HG03432 (cell line): ENCODE measurements at regions not wholly inside any gene's neighbourhood (a gene's known extent, or its start where the extent isn't known, plus 50 kb on each side); places are given as distances from the start of the nearest gene placed in this dataset.

Experiments used
- ATAC-seq: cut with Tn5 transposase; IDR thresholded peaks from one replicate; pipeline ENCODE4 v1.9.1; 2021; ENCODE audit warnings: mild to moderate bottlenecking, moderate library complexity; ENCODE audit not compliant: unreplicated experiment

DNA sequence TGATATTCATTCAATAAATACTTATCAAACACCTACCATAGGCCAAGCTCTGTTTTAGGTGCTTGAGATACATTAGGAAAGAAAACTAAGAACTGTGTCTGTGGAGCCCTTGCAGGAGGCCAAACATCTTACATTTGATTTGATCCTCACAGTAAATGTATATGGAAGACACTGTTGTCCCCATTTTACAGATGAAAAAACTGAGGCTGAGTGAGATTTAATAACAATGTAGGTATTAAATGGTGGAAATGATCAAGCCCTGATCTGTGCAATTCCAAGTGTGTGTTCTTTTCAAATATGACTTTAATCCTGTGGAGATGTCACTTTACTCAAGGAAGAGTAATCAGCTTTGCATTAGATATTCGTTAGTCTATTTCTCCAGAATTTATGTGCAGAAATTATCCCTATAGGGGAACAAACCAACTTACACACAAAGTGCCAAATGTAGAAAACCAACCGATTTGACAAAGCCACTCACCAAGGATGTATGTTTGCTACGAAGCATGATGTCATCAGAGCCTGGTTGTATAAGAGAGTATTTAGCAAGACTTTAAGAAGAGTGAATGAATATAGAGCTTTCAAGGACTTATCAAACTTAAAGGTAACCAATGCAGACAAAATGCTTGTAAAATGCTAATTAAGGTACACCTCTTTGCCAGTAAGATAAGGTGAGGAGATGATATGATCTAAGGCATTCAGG, 153.9 kb upstream of the NFIB start:
- no peak for ATAC-seq

DNA sequence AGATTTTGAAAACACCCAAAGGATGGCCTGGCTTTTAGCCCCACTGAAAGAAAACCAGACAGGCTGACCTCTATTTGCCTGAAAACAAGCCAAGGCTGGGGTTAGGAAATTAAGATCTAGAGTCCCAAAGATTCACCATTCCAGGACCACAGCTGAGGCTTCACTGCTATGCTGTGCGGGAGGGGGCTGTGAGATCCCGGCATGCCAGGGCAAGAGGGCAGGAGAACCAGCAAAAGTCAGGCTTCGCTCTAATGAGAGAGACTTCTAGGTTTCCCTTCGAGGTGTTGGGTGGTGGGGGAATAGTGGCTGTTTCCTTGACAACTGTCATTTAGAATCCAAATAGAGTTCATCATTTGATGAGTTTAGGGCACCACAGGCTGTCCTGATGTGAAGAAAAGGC, 152.9 kb upstream of the NFIB start:
- ATAC-seq, result no peak

DNA sequence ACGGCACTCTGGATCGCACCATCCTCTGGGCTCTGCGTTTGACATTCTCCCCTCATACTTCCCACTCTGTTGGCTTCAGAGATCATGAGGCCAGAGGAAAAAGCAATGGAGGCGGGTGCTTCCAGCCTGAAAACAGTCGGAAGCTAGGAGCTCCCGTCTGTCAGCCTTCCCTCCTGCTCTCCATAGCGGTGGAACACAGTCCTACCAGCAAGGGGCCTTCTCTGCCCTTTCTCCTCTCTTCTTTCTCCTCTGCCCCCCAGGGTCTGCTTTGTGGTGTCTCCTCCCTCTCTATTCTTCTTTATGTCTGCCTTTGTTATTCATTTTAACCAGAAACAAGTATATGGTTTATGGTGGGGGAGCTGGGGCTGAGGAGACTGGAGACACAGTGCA, 152.5 kb upstream of the NFIB start:
- ATAC-seq, result no peak

DNA sequence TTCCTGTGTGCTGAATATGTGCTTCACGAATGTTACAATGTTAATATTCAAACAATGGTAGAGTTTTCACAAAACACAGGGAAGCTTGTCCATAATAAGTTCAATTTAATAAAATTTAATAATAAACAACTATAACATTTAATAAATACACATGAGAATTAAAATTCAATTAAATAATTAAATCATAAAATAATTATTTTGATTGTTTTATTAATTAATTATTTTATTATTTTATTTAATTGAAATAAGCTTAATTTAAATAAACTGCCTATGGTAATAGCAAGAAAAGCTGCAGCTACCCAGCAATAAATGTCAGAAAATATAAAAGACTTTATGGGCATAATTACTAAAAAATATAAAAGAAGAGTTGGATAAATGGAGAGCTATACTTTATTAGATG, 149.0 kb upstream of the NFIB start:
- ATAC-seq, result no peak

DNA sequence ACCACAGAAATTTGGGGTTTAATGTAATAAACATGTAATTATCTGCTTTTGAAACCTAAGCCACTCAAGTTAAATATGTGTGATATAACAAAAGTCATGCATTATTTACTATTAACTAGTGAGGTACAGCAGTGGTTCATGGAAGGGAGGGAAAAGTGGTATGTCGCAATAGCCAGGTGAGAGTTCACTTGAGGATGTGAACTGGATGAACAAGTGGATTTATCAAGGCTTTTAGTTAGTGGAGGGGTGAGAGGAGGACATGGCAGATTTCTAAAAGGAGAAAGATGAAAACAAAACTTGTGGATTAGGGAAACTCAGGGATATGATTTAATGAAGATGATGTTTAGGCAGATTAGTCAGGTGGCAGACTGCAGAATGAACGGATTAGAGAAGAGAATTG, 141.3 kb upstream of the NFIB start:
- ATAC-seq, result no peak

DNA sequence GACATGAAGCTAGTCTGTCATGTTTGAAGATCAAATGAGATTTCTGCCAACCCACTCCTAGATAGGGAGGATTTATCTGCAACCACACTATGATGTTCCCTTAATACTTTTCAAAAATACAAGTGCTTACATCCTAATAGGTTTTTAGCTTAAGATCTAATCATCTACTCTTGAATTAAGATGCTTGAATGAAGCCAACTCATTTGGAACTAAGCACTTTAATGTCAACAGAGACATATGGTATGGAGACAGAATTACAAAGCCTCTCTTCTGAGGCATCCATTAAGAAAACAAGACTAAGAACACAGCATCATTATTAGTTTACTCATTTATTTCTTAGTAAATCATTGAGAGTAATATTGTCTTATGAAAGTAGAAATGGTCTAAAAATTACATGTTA, 139.3 kb upstream of the NFIB start:
- no peak for ATAC-seq

DNA sequence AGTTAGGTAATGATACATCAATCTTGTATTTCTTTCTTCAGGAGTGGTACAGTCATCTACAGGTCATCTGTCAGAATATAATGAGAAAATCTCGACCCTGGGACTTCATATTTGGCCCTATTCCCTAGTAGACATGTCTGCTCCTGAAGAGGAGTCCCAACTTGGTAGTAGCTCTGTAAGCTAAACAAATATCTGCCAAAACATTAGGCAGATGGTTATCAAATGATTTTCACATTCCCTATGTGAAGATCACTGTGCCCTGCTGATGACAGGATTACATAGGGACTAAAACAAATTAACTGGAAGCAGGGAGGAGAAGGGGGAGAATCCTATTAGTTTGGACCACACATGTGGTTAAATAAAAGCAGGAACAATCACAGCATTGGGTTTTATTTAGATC, 138.6 kb upstream of the NFIB start:
- ATAC-seq, result no peak

DNA sequence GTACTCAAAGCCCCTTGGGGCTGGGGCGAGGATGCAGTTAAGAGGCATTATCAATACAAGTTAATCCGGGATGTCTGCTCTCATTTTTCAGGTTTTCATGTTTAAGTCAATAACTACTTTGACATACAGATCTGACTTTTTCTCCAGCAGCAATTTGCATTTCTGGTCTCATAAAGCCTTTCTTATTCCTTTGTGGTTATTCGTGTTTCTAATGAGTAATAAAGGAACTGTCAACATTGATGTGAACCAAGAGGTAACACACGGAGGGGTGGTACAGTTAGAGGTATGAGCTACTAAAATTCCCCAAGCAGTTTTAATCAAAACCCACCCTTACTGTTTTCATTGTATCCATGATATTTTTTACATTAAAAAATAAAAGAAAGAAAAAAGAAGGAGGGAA, 138.0 kb upstream of the NFIB start:
- ATAC-seq, result peak; percentile 99

DNA sequence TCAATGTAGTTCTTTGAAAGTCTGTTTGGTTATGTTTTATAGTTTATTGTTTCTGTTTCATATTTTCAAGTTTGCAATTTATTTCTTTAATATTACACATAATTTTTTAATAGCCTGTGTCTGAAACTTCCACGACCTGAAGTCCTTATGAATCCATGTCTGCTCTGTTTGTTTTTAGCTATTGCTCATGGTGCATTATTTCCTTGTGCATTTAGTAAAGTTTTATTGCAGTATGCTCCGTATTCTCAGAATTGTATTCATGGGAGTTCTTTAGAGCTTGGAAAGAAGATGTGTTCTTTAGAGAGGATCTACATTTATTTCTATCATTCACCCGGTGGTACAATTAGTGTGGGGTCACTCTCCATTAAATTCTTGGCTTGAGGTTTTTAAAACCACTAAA, 133.2 kb upstream of the NFIB start:
- no peak for ATAC-seq

DNA sequence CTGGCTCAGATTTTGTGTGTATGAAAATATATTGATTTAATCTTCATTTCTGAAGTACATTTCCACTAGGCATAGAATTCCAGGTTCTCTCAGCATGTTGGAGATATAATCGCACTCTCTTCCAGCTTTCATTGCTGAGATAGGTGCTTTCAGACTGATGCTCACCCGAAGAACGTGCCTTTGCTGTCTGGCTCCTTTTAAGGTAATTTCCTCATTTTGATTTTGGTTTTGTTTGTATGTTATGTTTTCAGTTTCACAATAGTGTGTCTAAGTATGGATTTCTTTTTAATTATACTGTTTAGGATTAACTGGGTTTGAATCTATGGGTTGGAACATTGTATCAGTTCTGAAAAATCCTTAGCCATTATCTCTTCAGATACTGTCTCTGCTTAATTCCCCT, 132.0 kb upstream of the NFIB start:
- no peak for ATAC-seq

DNA sequence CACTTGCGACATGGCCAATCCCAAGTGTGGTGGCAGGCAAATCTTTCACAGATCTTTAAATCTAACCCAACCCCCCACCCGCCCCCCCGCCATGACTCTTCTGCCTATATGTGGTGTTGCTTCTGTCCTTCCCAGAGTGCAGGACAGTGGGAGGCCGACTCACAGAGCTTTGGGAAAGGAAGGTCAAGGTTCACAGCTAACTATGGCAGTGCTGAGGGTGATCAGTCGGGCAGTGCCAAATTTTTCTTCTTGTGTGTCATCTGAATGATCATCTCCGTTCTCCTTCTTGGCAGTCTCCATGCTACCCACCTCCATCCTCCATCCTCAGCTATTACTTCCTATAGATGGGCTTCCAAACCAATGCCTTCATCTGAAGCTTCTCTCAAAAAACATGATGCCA, 129.0 kb upstream of the NFIB start:
- ATAC-seq, result no peak

DNA sequence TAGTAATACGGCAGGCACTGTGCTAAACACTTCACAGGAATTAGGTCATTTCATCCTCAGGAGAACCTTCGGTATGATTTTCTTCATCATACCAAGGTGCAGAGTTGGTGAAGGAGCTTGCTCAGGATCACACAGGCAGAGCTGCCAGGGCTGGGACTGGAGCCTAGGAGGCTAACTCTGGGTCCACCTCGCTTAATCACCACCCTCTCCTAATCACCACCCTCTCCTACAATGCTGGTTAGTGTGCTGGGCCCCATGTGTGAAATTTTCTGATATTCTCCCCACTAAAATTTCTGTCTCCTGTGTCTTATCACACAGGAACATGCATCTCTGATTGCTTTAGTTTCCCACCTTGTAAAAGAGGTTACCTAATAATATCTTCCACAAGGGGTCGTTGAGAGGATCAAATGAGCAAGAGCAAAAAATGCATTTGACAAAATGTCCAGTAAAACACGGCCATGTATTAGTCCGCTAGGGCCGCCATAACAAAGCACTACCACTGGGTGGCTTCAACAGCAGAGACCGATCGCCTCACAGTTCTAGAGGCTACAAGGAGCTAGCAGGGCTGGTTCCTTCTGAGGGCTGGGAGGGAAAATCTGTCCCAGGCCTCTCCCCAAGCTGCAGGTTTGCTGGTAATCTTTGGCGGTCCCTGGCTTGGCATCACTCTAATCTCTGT, 128.2 kb upstream of the NFIB start:
- no peak for ATAC-seq

DNA sequence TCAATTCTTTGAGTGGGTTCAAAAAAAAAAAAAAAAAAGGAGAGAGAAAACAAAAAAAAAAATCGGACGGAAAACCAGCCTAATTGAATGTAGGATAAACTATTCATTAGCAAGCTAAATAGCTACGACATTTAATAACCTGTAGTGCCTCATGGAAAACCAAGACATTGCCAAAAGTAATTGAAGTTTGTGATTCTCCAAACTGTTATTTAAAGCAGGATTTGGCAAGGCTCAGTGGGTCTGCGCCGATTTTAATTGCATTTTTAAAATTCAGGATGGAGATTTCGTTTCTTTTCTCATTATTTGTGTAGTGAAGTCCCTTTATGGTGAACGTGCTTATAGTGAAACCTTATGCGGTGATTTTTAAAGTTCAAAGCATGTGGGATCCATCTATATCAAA, 127.2 kb upstream of the NFIB start:
- no peak for ATAC-seq

DNA sequence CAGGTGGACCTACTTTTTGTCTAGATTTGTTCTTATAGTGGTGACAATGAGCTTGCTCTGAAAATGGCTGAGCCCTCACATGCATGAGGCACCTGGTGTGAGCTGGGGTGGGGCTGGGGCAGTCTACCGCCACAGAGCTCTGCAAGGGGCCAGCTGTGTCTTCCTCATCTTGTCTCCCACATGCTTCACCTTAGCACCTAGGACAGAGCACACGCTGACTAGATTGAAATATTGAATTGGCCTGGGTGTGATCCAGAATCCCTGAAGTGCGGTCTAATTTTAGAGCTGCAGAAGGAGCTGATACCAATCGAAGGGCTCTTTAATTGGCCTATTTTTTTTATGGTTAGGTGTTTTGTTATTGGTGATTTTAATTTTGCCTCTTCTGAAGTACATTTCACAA, 126.1 kb upstream of the NFIB start:
- no peak for ATAC-seq

DNA sequence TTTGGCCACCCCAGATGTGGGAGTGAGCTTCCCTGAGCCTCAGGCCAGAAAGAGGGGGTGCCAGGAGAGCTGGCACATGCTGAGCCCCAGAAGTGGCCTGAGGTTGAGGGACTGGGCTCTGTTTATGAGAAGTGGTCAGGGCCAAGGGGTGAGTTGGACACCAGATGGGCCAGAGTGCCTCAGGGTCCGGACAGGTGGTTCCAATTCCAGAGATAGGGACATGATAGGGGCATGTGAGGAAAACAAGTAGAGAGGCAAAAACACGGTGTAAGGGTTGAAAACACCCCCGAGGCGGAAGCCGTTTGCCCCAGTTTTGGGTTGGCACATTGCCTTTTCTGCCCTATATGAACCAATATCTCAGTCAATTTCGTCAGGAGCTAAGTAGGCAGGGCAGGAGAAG, 125.6 kb upstream of the NFIB start:
- no peak for ATAC-seq

DNA sequence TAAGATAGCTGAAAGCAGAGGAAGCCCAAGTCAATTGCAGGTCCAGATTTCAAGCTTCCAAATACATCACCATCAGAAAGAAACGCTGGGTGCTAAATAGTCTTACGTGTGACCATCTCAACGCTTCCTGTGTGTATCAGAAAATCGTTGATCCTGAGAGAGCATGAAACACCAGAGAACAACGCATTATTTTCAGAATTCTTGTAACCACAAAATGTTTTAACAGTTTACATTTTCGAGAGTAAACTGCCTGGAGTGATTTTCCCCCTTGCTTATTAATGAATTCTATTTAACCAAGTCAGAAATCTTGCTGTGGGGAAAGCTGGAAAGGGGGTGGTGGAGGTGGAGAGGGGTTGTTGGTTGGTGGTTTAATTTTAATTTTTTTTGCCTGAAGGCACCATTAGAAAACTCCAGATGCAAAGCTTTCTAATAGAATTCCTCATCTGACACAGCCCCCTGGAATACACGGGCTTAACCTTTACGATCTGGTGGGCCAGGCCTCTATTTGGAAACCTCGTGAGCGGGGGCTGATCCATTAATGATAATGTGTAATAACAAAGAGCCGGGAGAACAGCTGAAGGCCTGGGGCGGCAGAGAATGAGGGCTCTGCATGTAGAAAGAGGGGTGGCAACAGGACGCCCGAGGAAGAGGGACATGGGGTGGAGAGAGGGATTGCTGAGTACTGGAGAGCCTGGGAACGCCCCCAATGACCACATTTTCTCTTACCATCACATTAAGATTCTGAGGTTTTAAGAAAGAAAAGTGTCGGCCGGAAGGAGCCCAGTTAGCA, 124.5 kb upstream of the NFIB start:
- no peak for ATAC-seq

DNA sequence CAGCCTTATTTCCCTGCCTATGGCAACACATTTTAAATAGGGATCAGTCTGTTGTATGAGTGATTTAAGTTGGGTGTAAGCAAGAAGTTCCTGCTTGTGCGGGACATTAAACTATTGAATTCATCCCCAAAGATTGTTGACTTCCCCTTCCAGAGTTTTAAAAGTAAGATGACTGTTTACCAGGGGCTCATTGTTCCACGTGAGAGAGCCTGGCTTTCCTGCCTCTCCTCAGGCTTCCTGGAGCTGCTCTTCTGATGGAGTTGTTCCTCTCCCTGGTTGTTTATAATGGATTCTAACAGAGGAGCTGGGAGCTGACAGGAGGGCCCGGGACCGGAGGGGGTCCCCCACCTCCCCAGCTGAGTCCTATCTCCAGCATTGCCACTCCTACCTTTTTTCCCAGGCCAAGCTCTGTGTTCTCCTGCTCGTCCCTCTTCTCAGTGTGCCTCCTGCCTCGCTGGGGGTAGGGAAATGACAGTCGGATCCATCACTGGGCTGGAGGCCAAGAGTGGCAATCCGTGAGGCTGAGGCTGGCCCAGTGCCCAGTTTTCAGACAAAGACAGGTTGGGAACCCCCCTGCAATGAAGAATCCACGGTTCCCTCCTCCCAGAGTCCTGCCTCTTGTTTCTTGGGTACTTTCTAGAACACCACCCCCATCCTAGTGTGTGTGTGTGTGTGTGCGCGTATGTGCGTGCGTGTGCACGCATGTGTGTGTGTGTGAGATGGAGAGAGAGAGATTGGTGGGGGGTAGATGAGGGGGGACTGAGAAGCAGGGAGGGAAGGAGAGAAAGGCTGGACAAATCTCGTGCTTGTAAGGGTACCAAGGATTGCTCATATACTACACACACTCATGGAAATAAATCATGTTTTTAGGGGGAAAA, 123.7 kb upstream of the NFIB start:
- ATAC-seq, result no peak

DNA sequence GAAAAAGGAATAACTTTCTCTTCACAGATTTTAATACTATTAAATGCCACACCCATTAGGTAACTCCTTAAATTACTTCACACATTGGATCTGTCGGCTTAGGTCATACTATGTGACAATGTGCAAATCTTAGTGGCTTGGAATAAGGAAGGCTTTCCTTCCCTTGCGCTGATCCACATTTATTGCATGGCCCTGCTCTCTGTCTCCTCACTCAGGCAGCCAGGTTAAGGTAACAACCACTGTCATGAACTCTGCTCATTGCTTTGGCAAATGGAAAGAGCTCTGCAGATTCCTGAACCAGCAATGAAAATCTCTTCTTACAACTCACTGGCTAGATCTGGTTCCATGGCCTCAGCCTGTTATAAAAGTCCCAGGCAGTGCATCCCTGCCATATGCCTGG, 121.9 kb upstream of the NFIB start:
- ATAC-seq, result no peak

DNA sequence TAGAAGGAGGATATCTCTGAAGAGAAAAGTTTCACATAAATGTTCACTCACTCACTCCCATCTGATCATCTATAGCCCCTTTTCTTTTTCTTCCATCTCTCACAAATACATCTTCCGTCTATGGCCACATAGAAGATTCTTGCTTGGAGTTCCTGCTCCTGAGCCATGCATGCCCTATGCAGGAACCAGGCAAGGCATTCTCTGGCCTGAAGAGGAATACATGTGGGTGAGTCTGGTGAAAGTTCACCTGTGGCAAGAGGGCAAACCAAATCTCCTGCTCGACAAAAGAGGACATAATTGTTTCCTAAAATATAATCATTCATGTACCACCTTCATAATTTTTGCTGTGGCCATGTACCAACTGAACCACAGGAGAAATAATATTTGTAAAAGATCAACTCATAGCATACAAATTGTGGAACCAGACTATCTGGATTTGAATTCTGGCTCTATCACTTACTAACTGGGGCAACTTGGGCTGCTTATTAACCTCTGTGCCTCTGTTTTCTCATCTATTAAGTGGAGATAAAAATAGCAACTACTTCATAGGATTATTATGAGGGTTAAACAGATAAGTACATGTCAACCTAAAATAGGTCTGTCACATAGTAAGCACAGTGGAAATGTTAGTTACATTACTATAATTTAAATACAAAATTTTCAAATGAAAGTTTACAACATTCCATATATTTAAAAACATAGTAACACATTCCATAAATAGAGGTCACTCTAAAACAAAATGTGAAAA, 121.2 kb upstream of the NFIB start:
- ATAC-seq, result no peak

DNA sequence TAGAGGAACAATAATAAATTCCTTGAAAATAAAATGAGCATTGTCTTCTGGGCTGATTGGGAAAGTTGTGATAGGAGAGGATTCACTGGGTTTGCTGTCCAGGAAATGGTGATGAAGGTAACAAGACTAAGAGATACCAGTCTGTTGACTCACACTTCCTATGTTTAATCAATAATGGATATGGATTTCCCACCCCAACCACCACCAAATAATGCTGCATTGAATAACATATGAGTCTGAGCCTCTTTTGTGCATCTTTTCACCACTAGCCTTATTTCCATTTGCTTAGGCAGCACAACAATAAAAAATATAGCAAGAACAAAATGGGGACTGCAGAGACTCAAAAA, 120.2 kb upstream of the NFIB start:
- ATAC-seq, result no peak
